BLaER1 treated with 17β-estradiol and CSF1 and Interleukin-3, amounts not matched to agents 10 nM and 100 nM (cell line): ENCODE measurements at regions not wholly inside any gene's neighbourhood (a gene's known extent, or its start where the extent isn't known, plus 50 kb on each side); places are given as distances from the start of the nearest gene placed in this dataset.

ENCODE experiments used
- H3K27ac ChIP-seq, 11 experiments: shearing (Covaris generic); formaldehyde crosslinking; 2 replicates each; pipeline ENCODE4 v1.8.1; 2022
- H3K27me3 ChIP-seq, 11 experiments: shearing (Covaris generic); formaldehyde crosslinking; 2 replicates each; pipeline ENCODE4 v1.8.1; 2022
- H3K36me3 ChIP-seq, 11 experiments: shearing (Covaris generic); formaldehyde crosslinking; 2 replicates each; pipeline ENCODE4 v1.8.1; 2022
- H3K4me1 ChIP-seq, 10 experiments: shearing (Covaris generic); formaldehyde crosslinking; 2 replicates each; pipeline ENCODE4 v1.8.1; 2022
- H3K4me2 ChIP-seq, 11 experiments: shearing (Covaris generic); formaldehyde crosslinking; 2 replicates each; pipeline ENCODE4 v1.8.1; 2022
- H3K4me3 ChIP-seq, 10 experiments: shearing (Covaris generic); formaldehyde crosslinking; 2 replicates each; pipeline ENCODE4 v1.8.1; 2022
- H3K9ac ChIP-seq, 11 experiments: shearing (Covaris generic); formaldehyde crosslinking; 2 replicates each; pipeline ENCODE4 v1.8.1; 2022
- H3K9me3 ChIP-seq, 11 experiments: shearing (Covaris generic); formaldehyde crosslinking; replicated peaks in 1 of 11; 2 replicates each; pipeline ENCODE4 v1.8.1; 2022
- H4K20me1 ChIP-seq, 11 experiments: shearing (Covaris generic); formaldehyde crosslinking; 2 replicates each; pipeline ENCODE4 v1.8.1; 2022
- Cebpa-rat ChIP-seq, 11 experiments: shearing (Covaris generic); IDR thresholded peaks; 2 replicates each; pipeline ENCODE4 v1.8.1; 2022

DNA sequence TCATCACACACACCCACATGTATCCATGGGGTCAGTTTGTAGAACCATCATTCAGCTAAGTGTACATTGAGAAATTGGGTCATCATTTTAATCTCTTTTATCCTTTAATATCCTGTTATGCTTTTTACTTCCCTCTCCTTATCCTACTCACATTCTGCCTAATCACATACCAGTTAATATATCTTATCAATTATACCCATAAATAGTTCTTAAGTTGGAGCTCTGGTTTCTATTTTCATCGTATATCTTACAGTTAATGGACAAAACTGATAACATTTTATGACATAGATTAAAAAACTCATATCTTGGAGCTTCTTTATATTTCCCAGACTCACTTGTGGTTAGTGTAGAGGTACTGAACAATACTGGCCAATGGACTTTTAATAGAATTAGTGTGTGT lies 729.5 kb upstream of the LCORL start:
- Histone ChIP-seq H3K4me2 (no peak overlapping the region), H3K36me3 (no peaks in the 10 kb centered on the region)

DNA sequence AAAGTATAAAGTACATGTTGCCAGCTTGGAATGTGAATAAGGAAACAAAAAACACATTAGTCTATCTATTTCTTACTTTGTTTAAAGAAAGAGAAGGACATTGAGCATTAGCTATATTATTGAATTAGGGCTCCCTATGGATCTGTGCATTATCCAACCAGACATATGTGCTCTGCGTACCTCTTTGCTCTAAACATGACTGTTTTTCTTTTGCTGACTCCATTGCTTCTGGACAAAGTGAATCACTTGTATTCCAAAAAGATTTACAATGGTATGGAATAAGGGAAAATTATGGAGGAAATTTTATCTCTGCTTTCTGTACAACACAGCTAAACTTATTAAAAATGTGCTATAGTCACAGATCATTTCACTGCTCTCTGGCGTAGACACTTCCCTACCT lies 727.8 kb upstream of the LCORL start:
- H3K4me2 ChIP-seq = no peak overlapping the region
- H3K27ac ChIP-seq = no peak overlapping the region
- no peak overlapping the region for H3K4me3 ChIP-seq
- no peaks in the 10 kb centered on the region for H3K27me3 ChIP-seq
- H3K9ac ChIP-seq = no peak overlapping the region
- no peaks in the 10 kb centered on the region for H3K36me3 ChIP-seq
- no peaks in the 10 kb centered on the region; a peak in 1 of 22 replicates for H3K9me3 ChIP-seq
- H3K4me1 ChIP-seq = no peaks in the 10 kb centered on the region
- no peak for TF ChIP-seq Cebpa-rat (IDR thresholded peaks at IDR 0.05)
- no peaks in the 10 kb centered on the region for H4K20me1 ChIP-seq

More for the DNA sequence above, 729.5 kb upstream of the LCORL start:
- no peak overlapping the region for H3K27ac ChIP-seq
- no peak for TF ChIP-seq Cebpa-rat (IDR thresholded peaks at IDR 0.05)
- no peaks in the 10 kb centered on the region for H3K4me1 ChIP-seq
- H3K9me3 ChIP-seq = no peaks in the 10 kb centered on the region; a peak in 1 of 22 replicates
- no peaks in the 10 kb centered on the region for H4K20me1 ChIP-seq
- H3K27me3 ChIP-seq = no peaks in the 10 kb centered on the region
- H3K4me3 ChIP-seq = no peak overlapping the region
- H3K9ac ChIP-seq = no peak overlapping the region

DNA sequence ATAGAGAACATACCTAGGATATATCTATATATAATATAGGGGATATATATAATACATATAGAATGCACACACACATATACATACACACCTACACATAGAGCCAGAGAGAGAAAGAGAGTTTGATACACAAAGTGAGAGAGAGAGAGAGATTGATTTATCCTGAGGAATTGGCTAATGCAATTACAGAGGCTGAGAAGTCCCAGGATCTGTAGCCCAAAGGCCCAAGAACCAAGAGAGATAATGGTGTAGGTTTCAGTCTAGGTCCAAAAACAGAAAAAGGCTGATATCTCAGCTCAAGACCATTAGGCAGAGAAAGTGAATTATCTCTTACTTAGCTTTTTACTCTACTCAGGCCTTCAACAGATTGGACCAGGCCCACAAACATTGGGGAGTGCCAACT lies 715.0 kb upstream of the LCORL start:
- Histone ChIP-seq H4K20me1 (no peaks in the 10 kb centered on the region), H3K4me3 (no peak overlapping the region), H3K9me3 (no peaks in the 10 kb centered on the region), H3K27ac (no peak overlapping the region), H3K36me3 (no peaks in the 10 kb centered on the region), H3K4me2 (no peak overlapping the region), H3K27me3 (no peaks in the 10 kb centered on the region), H3K4me1 (no peaks in the 10 kb centered on the region), H3K9ac (no peak overlapping the region)
- TF ChIP-seq Cebpa-rat (IDR thresholded peaks at IDR 0.05) = no peak

- Histone ChIP-seq H3K27ac (no peak overlapping the region), H3K9ac (no peak overlapping the region), H3K4me3 (no peak overlapping the region), H3K27me3 (no peaks in the 10 kb centered on the region), H3K9me3 (no peaks in the 10 kb centered on the region), H4K20me1 (no peaks in the 10 kb centered on the region), H3K36me3 (no peaks in the 10 kb centered on the region), H3K4me2 (no peak overlapping the region), H3K4me1 (no peaks in the 10 kb centered on the region)
- TF ChIP-seq Cebpa-rat (IDR thresholded peaks at IDR 0.05) = no peak
Observed at GRCh38 chr4:18735740-18736268, 714.2 kb upstream of the LCORL start.

- no peak overlapping the region for H3K4me2 ChIP-seq
- 0 out of 22 replicates have a peak, but pooled peaks cover 0 to 3% (median 0%) of the 10 kb centered on the region in 11 experiments for H3K9me3 ChIP-seq
- H4K20me1 ChIP-seq = no peaks in the 10 kb centered on the region
- H3K4me3 ChIP-seq = no peak overlapping the region
- no peak for TF ChIP-seq Cebpa-rat (IDR thresholded peaks at IDR 0.05)
- H3K36me3 ChIP-seq = no peaks in the 10 kb centered on the region
- H3K27ac ChIP-seq = no peak overlapping the region
- H3K27me3 ChIP-seq = no peaks in the 10 kb centered on the region
- H3K9ac ChIP-seq = no peak overlapping the region
- H3K4me1 ChIP-seq = no peaks in the 10 kb centered on the region
Observed at GRCh38 chr4:18734405-18734804, 712.9 kb upstream of the LCORL start.

DNA sequence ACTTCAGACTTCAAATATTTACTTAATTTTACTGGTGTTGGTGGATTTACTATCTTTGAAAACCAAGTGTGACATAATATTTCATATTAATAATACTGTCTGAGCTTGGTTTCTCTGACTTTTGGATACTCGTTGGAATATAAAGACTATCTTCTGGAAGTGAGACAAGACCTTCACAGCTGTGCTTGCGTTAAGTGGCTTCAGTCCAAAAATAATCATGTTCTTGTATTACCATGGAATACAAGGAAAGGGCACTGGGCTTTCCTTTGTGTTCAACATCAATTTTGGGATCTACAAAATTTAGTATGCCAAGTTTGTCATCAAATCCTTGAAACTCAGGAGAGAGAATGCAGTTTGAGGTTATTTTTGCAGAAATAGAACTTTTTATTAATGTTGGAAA lies 712.4 kb upstream of the LCORL start:
- Histone ChIP-seq H3K4me2 (no peak overlapping the region), H4K20me1 (no peaks in the 10 kb centered on the region), H3K4me1 (no peaks in the 10 kb centered on the region), H3K27ac (no peak overlapping the region), H3K27me3 (no peaks in the 10 kb centered on the region), H3K4me3 (no peak overlapping the region), H3K9ac (no peak overlapping the region), H3K36me3 (no peaks in the 10 kb centered on the region), H3K9me3 (0 out of 22 replicates have a peak, but pooled peaks cover 0 to 3% (median 0%) of the 10 kb centered on the region in 11 experiments)
- no peak for TF ChIP-seq Cebpa-rat (IDR thresholded peaks at IDR 0.05)

GRCh38 chr4:18722748-18723191 lies 701.2 kb upstream of the LCORL start:
- Histone ChIP-seq H4K20me1 (no peaks in the 10 kb centered on the region), H3K4me3 (no peak overlapping the region), H3K9ac (no peak overlapping the region), H3K4me1 (no peaks in the 10 kb centered on the region), H3K27ac (no peak overlapping the region), H3K36me3 (no peaks in the 10 kb centered on the region), H3K27me3 (no peaks in the 10 kb centered on the region), H3K4me2 (no peak overlapping the region), H3K9me3 (peaks cover 0 to 12% (median 5%) of the 10 kb centered on the region in 11 experiments; a peak in 7 of 22 replicates)
- no peak for TF ChIP-seq Cebpa-rat (IDR thresholded peaks at IDR 0.05)

DNA sequence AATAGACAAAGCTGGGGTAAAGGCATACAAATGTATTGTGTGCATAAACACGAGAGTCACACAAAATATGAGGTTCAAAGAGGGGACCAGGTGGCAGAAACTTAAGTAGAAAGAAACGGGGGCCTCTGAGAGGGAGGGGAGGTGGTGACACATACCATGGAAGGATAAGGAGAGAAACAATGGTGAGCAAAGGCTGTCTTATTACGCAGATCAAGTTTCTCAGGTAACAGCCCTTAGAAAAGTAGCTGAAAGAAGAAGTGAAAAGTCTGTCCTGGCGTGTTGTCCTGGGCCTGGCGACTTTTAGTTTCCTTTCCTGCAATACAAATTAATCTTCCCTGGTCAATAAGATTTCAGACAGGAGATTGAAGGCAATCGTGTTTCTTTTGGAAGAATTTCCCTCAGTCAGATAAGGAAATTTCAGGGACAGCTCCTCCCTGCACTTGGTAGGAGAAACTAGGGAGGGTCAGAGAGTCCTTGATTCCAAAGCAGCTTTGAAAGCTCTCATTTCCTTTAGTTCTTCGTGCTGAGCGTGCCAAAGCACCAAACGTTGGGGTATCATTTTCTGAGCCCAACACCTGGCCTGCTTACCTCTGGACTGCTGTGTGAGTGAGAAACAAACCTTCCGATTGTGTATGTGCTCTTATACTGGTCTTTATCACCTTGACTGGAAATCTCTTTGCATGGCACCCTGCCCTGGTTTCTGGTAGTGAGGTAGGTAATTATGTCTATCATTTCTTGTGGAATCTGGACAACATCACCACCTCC lies 676.7 kb upstream of the LCORL start:
- H3K27ac ChIP-seq = no peak overlapping the region
- H3K4me3 ChIP-seq = no peak overlapping the region
- H3K27me3 ChIP-seq = no peaks in the 10 kb centered on the region
- H3K9me3 ChIP-seq = 0 out of 22 replicates have a peak, but pooled peaks cover 0 to 6% (median 0%) of the 10 kb centered on the region in 11 experiments
- no peaks in the 10 kb centered on the region for H3K4me1 ChIP-seq
- no peaks in the 10 kb centered on the region for H3K36me3 ChIP-seq
- H3K9ac ChIP-seq = no peak overlapping the region
- no peaks in the 10 kb centered on the region for H4K20me1 ChIP-seq
- H3K4me2 ChIP-seq = no peak overlapping the region
- no peak for TF ChIP-seq Cebpa-rat (IDR thresholded peaks at IDR 0.05)

DNA sequence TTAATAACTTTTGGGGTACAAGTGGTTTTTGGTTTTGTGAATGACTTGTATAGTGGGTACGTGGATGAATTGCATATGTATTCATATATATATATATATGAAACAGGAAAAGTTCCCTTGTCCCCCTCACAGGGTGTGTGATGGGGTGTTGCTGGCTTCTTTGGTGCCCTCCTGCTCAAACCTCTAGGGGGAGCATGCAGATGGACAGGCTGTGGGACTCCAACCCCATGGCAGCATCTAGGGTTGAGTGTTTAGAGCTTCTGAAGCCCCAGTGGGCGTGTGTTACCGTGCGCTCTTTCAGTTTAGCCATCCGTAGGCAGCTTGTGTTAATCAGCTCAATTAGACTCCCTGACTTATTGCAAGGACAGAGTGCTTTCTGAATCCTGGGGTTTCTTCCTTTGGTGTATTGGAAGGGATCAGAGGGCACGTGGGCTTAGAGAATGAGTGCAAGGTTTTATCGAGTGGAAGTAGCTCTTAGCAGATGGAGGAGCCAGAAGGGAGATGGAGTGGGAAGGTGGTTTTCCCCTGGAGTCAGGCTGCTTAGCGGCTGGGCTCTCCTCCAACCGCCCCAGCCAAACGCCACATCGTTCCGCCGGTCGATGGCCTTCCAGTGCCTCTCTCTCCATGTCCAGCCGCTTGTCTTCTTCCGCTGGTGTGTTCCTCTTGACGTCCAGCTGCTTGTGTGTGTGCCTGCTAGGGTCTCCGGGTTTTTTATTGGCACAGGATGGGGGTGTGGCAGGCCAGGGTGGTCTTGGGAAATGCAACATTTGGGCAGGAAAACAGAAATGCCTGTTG lies 674.4 kb upstream of the LCORL start:
- no peaks in the 10 kb centered on the region for H4K20me1 ChIP-seq
- no peak overlapping the region for H3K27ac ChIP-seq
- no peak overlapping the region for H3K4me3 ChIP-seq
- no peaks in the 10 kb centered on the region for H3K27me3 ChIP-seq
- no peak overlapping the region for H3K4me2 ChIP-seq
- no peak for TF ChIP-seq Cebpa-rat (IDR thresholded peaks at IDR 0.05)
- H3K9me3 ChIP-seq = 0 out of 22 replicates have a peak, but pooled peaks cover 0 to under 1% (median 0%) of the 10 kb centered on the region in 11 experiments
- H3K4me1 ChIP-seq = no peaks in the 10 kb centered on the region
- no peaks in the 10 kb centered on the region for H3K36me3 ChIP-seq
- H3K9ac ChIP-seq = no peak overlapping the region
